GM12878 (cell line): ENCODE measurements at regions not wholly inside any gene's neighbourhood (a gene's known extent, or its start where the extent isn't known, plus 50 kb on each side); places are given as distances from the start of the nearest gene placed in this dataset.

Experiments
- BHLHE40 ChIP-seq, 2 experiments: fragments of 450-650 bp in 1 of 2; IDR thresholded peaks; 2 replicates each; pipeline ENCODE4 v1.6.1; 2011 to 2017; ENCODE audit warnings: low read depth in 2 of 2, borderline replicate concordance in 1 of 2, improper control_type of control experiment in 1 of 2, low read length in 1 of 2, mild to moderate bottlenecking in 1 of 2
- CEBPZ ChIP-seq: fragments of 150-350 bp; IDR thresholded peaks from 2 replicates; pipeline ENCODE4 v1.6.1; 2016; ENCODE audit warnings: low read depth, low read length
- E2F8 ChIP-seq: fragments of 450-650 bp; IDR thresholded peaks from 2 replicates; pipeline ENCODE4 v1.6.1; 2018; ENCODE audit warnings: mild to moderate bottlenecking, low read depth, moderate library complexity; ENCODE audit not compliant: partially characterized antibody
- SP1 ChIP-seq: IDR thresholded peaks from one replicate; pipeline ENCODE4 v1.6.1; 2011; ENCODE audit warnings: low read depth, low read length
- TF ChIP-seq, protein P1 (sequence below): IDR thresholded peaks from 2 replicates; pipeline ENCODE4 v1.6.1; 2012; ENCODE audit warnings: mild to moderate bottlenecking, low read depth, low read length
- TF ChIP-seq, protein P2 (sequence below): IDR thresholded peaks from 2 replicates; pipeline ENCODE4 v1.6.1; 2011; ENCODE audit warnings: low read depth, low read length, improper control_type of control experiment, borderline replicate concordance

DNA sequence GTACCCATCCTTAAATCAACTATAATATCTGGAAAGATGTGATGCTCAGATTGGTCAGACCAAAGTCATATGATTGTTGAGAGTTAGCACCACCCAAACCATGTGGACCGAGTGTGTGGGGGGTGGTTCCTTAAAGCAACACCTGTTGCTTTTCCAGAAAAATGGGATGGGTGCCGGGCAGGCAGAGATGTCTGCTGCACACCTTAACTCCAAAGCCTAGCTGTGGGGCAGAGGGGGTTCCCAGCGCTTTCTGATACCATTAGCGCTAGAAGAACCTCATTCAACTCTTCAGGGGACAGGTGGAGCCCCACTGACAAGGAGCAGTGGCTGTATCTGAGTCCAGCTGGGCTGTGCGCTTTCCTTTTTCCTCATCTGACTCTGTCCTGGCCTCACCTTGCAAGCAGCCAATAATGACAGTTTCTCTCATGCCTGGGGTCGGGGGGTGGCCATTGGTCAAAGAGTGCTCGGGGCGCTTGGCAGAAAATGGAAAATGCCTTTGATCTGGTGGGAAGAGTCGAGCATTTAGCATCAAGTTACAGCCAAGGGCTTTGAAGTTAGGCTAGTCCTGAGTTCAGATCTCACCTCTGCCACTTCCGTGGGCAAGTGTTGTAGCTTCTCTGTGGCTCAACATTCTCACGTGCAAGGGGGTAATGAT, 82.6 kb downstream of the IRX3 start (continued):
- TF ChIP-seq, protein P1, sequence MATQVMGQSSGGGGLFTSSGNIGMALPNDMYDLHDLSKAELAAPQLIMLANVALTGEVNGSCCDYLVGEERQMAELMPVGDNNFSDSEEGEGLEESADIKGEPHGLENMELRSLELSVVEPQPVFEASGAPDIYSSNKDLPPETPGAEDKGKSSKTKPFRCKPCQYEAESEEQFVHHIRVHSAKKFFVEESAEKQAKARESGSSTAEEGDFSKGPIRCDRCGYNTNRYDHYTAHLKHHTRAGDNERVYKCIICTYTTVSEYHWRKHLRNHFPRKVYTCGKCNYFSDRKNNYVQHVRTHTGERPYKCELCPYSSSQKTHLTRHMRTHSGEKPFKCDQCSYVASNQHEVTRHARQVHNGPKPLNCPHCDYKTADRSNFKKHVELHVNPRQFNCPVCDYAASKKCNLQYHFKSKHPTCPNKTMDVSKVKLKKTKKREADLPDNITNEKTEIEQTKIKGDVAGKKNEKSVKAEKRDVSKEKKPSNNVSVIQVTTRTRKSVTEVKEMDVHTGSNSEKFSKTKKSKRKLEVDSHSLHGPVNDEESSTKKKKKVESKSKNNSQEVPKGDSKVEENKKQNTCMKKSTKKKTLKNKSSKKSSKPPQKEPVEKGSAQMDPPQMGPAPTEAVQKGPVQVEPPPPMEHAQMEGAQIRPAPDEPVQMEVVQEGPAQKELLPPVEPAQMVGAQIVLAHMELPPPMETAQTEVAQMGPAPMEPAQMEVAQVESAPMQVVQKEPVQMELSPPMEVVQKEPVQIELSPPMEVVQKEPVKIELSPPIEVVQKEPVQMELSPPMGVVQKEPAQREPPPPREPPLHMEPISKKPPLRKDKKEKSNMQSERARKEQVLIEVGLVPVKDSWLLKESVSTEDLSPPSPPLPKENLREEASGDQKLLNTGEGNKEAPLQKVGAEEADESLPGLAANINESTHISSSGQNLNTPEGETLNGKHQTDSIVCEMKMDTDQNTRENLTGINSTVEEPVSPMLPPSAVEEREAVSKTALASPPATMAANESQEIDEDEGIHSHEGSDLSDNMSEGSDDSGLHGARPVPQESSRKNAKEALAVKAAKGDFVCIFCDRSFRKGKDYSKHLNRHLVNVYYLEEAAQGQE = no peak
- TF ChIP-seq, protein P2, sequence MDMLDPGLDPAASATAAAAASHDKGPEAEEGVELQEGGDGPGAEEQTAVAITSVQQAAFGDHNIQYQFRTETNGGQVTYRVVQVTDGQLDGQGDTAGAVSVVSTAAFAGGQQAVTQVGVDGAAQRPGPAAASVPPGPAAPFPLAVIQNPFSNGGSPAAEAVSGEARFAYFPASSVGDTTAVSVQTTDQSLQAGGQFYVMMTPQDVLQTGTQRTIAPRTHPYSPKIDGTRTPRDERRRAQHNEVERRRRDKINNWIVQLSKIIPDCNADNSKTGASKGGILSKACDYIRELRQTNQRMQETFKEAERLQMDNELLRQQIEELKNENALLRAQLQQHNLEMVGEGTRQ = no peak
- TF ChIP-seq CEBPZ = no peak
- TF ChIP-seq SP1 = no peak
- TF ChIP-seq E2F8 = no peak
- no peak for TF ChIP-seq BHLHE40 (IDR thresholded peaks at IDR 0.05; ENCODE audit: borderline replicate concordance in 1 of 2, low read depth in 2 of 2, low read length in 1 of 2)
